HUES6 (cell line): ENCODE measurements at regions not wholly inside any gene's neighbourhood (a gene's known extent, or its start where the extent isn't known, plus 50 kb on each side); places are given as distances from the start of the nearest gene placed in this dataset.

Experiments
- H3K27ac ChIP-seq: 2 replicates; pipeline ENCODE4 v1.7.0; 2013; ENCODE audit warnings: low read depth, mild to moderate bottlenecking, low read length, inconsistent platforms
- H3K27me3 ChIP-seq: 2 replicates; pipeline ENCODE4 v1.6.1; 2013; ENCODE audit warnings: low read length; ENCODE audit not compliant: control insufficient read depth, insufficient read depth
- H3K36me3 ChIP-seq: 2 replicates; pipeline ENCODE4 v1.6.1; 2013; ENCODE audit warnings: low read length; ENCODE audit not compliant: control insufficient read depth, insufficient read depth
- H3K4me1 ChIP-seq: 2 replicates; pipeline ENCODE4 v1.6.1; 2013; ENCODE audit warnings: low read length; ENCODE audit not compliant: control insufficient read depth, insufficient read depth
- H3K4me3 ChIP-seq: 2 replicates; pipeline ENCODE4 v1.5.1; 2013; ENCODE audit warnings: low read depth, low read length
- H3K9ac ChIP-seq: one replicate; pipeline ENCODE4 v1.6.1; 2013; ENCODE audit warnings: mild to moderate bottlenecking, low read length
- H3K9me3 ChIP-seq: 2 replicates; pipeline ENCODE4 v1.6.1; 2013; ENCODE audit warnings: low read depth, low read length; ENCODE audit not compliant: control insufficient read depth, insufficient read depth

DNA sequence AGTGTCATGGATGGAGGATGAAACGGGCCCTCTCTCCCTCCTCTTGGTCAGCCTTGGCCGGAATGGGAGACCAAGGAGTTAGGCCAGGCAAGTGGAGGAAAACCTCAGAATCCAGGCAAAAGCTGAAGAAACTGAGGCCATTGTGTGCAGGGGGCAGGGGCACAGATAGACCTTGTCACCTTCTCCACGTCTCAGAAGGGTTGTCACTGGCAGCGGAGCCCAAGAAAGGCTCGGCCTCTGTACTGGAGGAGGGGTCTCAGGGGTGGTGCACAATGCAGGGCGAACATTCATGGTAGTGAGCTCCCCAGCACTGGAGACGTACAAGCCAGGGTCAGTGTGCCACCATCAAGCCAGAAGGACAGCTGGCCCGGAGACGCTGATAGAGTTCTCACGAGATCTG lies 139.5 kb downstream of the CPZ start:
- Histone ChIP-seq H3K4me1 (no peaks in the 10 kb centered on the region), H3K27ac (no peak overlapping the region)

DNA sequence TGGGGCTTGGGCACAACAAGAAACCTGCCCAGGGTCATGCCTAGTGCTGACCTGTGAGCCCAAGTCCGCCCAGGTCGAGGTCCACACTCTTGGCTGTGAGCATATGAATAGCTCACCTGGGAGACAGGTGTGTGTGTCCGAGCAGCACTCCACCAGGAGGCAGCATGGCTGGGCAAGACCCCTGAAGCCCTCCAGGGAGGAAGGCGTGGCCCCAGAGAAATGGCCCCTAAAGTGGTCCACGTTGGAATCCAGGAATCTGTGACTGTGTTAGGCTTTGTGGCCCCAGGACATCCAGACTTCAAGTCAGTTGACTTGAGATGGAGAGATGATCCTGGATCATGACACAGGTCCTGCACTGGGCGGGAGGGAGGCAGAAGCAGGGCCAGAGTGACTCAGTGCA lies 138.8 kb downstream of the CPZ start:
- Histone ChIP-seq H3K27ac (no peak overlapping the region), H3K4me1 (no peaks in the 10 kb centered on the region; the same call in 1 of the 2 replicates), H3K9ac (no peak overlapping the region), H3K9me3 (peaks cover 17% of the 10 kb centered on the region), H3K27me3 (no peaks in the 10 kb centered on the region), H3K36me3 (no peaks in the 10 kb centered on the region), H3K4me3 (no peak overlapping the region)

More for the DNA sequence above, 139.5 kb downstream of the CPZ start:
- no peak overlapping the region for H3K9ac ChIP-seq
- H3K9me3 ChIP-seq: peaks cover 17% of the 10 kb centered on the region
- H3K4me3 ChIP-seq: no peak overlapping the region
- H3K27me3 ChIP-seq: no peaks in the 10 kb centered on the region
- H3K36me3 ChIP-seq: no peaks in the 10 kb centered on the region

DNA sequence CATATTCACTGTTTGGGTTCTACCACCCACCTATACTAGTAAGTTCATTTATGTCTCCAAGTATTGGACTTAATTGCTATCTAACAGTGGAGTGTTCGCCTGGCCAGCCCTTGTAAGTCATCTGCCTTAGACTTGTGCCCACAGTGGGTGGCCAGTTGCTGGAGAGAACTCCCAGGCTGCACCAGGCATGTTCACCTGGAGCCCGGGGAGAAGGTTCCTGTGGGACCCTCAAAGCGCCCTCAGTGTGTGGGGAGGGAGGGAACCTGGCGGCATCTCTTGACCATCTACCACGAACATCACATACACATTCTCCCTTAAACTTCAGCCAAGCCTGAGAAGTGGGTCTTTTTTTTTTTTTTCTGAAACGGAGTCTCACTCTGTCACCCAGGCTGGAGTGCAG lies 138.1 kb downstream of the CPZ start:
- Histone ChIP-seq H3K9me3 (peaks cover 17% of the 10 kb centered on the region), H3K4me3 (no peak overlapping the region), H3K9ac (no peak overlapping the region), H3K36me3 (no peaks in the 10 kb centered on the region), H3K4me1 (no peaks in the 10 kb centered on the region; the same call in 1 of the 2 replicates), H3K27me3 (no peaks in the 10 kb centered on the region), H3K27ac (no peak overlapping the region)

DNA sequence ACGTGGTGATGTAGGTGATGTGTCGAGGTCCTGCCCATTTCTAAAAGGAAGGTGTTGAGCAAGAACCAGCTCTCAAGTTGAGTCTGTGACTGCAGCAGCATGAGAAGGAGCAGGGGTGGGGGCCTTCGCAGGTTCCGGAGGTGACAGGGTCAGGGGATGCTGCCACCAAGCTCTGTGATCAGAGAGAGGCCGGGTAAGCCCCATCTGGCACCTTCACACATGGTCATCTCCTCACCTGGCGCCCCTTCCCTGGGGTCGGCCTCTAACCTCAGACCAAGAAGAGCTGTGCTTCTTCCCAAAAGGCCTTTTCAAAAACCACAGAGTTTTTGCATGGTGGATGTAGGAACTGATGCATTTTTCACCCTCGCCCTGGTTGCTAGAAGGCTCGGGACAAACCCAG lies 137.6 kb downstream of the CPZ start:
- H3K4me3 ChIP-seq: no peak overlapping the region
- H3K4me1 ChIP-seq: peaks cover 5% of the 10 kb centered on the region; the same call in 1 of the 2 replicates
- no peak overlapping the region for H3K27ac ChIP-seq
- H3K9me3 ChIP-seq: peaks cover 17% of the 10 kb centered on the region
- no peaks in the 10 kb centered on the region for H3K36me3 ChIP-seq
- no peak overlapping the region for H3K9ac ChIP-seq
- H3K27me3 ChIP-seq: no peaks in the 10 kb centered on the region

DNA sequence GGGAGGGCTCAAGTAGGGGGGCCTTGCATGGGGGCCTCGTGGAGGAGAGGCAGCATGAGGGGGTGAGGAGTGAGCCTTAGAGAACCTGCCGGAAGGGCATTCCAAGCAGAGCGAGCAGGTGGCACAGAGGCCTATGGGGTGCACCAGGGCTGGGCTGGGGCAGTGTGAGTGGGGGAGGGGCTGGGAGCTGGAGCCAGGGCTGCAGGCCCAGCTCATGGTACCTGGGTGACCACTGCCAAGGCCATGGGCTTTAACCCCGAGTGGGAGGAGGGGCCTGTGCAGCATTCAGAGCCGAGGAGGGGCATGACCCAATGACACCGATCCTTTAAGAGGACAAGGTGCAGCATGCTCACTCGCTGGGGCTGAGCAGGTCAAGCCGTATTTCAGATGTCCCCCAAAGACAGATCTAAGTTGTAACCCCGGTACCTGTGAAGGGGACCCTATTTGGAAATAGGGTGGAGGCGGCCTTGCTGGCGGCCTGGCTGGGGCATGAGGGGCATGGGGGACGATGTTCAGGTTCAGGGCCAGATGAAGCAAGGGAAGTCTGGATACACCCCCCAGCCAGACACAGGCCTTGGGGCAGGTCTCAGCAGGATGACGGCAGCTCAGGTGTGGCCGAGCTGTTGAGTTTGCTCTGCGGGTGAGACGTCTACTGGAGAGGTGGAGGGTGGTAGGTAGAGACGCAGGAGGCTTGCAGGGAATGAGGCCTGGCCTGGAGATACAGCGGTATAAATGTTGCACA lies 137.0 kb downstream of the CPZ start:
- Histone ChIP-seq H3K4me3 (no peak overlapping the region), H3K36me3 (no peaks in the 10 kb centered on the region), H3K9ac (no peak overlapping the region), H3K4me1 (peaks cover 10% of the 10 kb centered on the region; the same call in 1 of the 2 replicates), H3K9me3 (peaks cover 14% of the 10 kb centered on the region), H3K27ac (no peak overlapping the region), H3K27me3 (no peaks in the 10 kb centered on the region)

DNA sequence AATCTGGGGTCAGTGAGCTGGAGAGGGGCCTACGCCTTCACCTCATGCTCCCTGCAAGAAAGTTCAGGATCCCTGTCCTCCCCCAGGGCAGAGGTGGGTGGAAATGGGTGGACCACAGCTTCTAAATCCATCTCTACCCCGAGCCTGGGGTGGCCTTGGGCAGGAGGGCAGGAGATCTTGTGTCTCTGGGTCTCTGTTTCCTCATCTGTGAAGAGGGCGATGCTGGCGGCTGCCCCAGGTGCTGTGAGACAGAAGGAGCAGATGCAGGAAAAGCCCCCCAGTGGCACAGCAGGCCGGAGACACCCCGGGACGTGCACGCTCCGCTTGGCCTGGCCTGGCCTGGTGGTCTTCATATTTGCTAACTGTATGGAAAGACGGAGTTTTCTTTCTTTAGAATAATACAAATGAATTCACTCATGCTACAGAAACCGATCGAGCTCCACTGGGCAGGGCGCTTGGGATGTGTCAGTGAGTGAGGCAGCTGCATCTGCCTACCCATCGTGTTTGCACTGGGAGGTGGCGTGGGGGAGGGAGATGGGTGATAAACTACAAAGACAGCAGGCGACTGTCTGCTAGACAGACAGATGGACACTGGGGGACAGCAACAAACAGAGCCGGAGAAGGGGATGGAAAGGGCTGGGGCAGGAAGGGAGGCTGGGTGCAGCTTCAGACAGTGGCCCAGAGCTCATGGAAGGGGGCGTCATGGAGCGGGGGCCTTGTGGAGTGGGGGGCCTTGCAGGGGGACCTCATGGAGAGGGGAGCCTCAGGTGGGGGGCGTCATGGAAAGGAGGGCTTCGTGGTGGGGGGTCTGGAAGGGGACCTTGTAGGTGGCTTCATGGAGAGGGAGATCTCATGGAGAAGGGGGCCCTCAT lies 136.2 kb downstream of the CPZ start:
- Histone ChIP-seq H3K27me3 (no peaks in the 10 kb centered on the region), H3K9me3 (peaks cover 7% of the 10 kb centered on the region; the same call in 1 of the 2 replicates)

DNA sequence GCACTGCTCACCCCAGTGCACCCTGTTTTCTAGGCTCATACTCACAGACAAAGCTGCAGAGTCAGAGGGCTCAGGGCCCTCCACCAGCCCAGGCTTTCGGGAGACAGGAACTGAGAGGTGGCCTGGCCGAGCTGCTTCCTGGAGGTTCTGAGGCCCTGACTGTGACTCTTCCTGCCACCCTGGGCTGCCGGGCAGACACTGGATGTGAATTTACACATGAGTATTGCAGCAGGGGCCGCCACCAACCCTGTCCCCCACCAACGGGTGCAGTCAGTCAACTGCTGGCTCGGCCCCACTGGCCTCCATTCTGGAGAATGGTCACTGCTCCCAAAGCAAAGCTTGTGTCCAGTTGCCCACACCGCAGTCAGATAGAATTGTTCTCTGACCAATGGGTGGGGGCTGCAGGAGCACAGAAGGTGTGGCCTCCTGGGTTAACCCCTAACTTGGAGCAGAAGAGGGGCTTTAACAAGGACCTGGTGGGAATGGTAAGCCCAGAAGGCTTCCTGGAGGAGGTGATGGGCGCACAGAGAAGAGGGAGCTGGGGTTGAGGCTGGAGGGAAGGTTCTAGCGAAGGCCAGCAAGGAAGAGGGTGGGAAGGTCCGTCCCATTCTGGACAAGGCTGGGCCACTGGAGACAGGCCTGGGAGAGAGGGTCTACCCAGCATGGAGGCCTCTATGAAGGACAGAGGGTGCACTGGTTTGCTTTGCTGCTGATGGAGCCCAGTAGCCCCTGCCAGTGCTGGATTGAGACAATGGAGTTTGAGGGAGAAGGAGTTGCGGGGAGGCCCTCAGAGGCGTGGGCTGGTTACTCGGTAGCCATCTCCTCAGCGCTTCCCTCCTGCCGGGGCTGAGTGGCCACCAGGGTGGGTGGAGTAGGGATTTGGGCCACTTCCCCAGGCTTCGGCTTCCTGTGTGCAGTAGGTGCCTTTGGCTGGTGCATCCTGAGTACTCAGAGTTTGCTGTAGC lies 135.3 kb downstream of the CPZ start:
- no peak overlapping the region for H3K4me3 ChIP-seq
- H3K27ac ChIP-seq: no peak overlapping the region
- no peaks in the 10 kb centered on the region for H3K27me3 ChIP-seq
- H3K9me3 ChIP-seq: 0 out of 2 replicates have a peak, but pooled peaks cover under 1% of the 10 kb centered on the region
- no peaks in the 10 kb centered on the region for H3K36me3 ChIP-seq
- peaks cover 11% of the 10 kb centered on the region; the same call in 1 of the 2 replicates for H3K4me1 ChIP-seq
- no peak overlapping the region for H3K9ac ChIP-seq

More for the DNA sequence above, 136.2 kb downstream of the CPZ start:
- H3K27ac ChIP-seq: no peak overlapping the region
- no peak overlapping the region for H3K9ac ChIP-seq
- H3K36me3 ChIP-seq: no peaks in the 10 kb centered on the region
- peaks cover 11% of the 10 kb centered on the region; the same call in 1 of the 2 replicates for H3K4me1 ChIP-seq
- no peak overlapping the region for H3K4me3 ChIP-seq

DNA sequence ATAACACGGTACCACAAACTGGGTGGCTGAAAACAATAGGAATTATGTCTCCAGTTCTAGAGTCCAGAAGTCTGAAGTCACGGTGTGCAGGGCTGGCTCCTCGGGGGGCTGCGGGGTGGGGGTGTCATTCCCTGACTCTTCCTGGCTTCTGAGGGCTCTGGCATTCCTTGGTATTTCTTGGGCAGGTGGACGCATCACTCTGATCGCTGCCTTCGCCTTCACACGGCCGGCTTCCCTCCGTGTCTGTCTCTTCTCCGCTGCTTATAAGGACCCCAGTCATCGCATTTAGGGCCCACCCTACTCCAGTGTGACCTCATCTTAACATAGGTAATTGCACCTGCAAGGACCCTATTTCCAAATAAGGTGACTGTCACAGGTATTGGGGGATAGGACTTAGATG lies 134.6 kb downstream of the CPZ start:
- Histone ChIP-seq H3K27me3 (no peaks in the 10 kb centered on the region), H3K9ac (no peak overlapping the region), H3K9me3 (no peaks in the 10 kb centered on the region), H3K36me3 (no peaks in the 10 kb centered on the region), H3K4me1 (peaks cover 11% of the 10 kb centered on the region; the same call in 1 of the 2 replicates), H3K27ac (no peak overlapping the region), H3K4me3 (no peak overlapping the region)

DNA sequence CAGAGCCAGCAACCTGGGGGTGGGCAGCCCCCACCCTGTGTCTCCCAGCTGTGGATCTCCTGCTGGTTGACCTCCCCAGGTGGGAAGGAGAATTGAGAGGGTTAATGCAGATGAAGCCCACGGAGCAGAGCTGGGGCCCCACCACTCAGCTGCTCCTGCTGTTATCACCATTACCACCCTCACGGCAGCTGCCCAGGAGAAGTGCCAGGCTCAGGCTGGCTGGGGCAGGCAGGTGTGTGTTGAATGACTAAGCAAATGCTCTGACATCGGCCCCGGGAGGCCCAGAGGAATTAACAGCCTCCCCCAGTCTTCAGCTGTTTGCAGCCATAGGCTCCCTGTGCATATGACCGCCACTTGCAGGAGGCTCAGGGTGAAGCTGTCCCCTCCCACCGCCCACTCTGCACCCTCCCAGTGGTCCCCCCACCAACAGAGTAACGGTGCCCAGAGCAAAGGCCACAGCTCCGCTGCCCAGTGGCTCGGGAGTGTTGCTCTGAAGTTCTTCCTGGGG lies 133.8 kb downstream of the CPZ start:
- no peak overlapping the region for H3K27ac ChIP-seq
- no peaks in the 10 kb centered on the region for H3K27me3 ChIP-seq
- peaks cover 11% of the 10 kb centered on the region; the same call in 1 of the 2 replicates for H3K4me1 ChIP-seq
- H3K4me3 ChIP-seq: no peak overlapping the region
- H3K36me3 ChIP-seq: no peaks in the 10 kb centered on the region
- H3K9me3 ChIP-seq: no peaks in the 10 kb centered on the region
- no peak overlapping the region for H3K9ac ChIP-seq

DNA sequence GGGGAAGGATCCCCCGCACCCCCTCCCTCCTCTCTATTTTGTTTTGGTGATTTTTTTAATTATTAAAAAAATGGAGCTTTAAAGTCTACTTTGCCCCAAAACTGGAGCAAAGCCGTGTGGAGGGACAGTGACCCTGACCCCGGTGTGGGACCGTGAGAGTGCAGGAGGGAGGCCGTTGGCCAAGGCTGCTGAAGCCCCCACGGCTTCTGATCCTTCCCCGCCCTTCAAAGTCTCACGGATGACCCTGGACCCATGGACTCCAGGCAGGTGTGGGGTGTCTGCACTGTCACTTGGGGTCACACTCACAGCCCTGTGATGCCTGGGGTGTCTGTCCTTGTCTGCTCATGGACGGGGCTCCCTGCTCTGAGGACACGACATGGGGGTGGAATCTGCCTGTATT lies 133.3 kb downstream of the CPZ start:
- H3K4me1 ChIP-seq: peaks cover 11% of the 10 kb centered on the region; the same call in 1 of the 2 replicates
- H3K9me3 ChIP-seq: no peaks in the 10 kb centered on the region
- H3K27ac ChIP-seq: no peak overlapping the region
- no peak overlapping the region for H3K9ac ChIP-seq
- no peaks in the 10 kb centered on the region for H3K27me3 ChIP-seq
- no peak overlapping the region for H3K4me3 ChIP-seq
- H3K36me3 ChIP-seq: no peaks in the 10 kb centered on the region
